GM13977 (cell line): ENCODE measurements at regions not wholly inside any gene's neighbourhood (a gene's known extent, or its start where the extent isn't known, plus 50 kb on each side); places are given as distances from the start of the nearest gene placed in this dataset.
"Not testable (repeated sequence)": the region's sequence is repeated elsewhere in the genome, so short reads cannot be mapped to it uniquely, and the experiment has no call there.

Experiments used
- DNase-seq: peaks from one replicate; pipeline ENCODE4 v3.0.0; 2012; ENCODE audit warnings: low spot score
- CTCF ChIP-seq: IDR thresholded peaks from 2 replicates; pipeline ENCODE4 v1.5.1; 2012; ENCODE audit warnings: mild to moderate bottlenecking, control low read depth; ENCODE audit not compliant: insufficient read depth; ENCODE audit errors: extremely low read depth, missing control alignments
- in situ Hi-C: fragments of 300-500 bp; cut with MboI; formaldehyde crosslinking; loops from one replicate; pipeline ENCODE4 v1.12.0; 2022; ENCODE audit warnings: low sequenced_read_pairs, low pct_unique_long_range_greater_than_20kb, mixed read lengths, inconsistent platforms; ENCODE audit not compliant: unreplicated experiment

GRCh38 chr2:163043201-163043600 lies 204.6 kb upstream of the KCNH7 start:
- TF ChIP-seq CTCF = no peak
- DNase-seq = no peak
- in situ Hi-C loops = no loop called here

DNA sequence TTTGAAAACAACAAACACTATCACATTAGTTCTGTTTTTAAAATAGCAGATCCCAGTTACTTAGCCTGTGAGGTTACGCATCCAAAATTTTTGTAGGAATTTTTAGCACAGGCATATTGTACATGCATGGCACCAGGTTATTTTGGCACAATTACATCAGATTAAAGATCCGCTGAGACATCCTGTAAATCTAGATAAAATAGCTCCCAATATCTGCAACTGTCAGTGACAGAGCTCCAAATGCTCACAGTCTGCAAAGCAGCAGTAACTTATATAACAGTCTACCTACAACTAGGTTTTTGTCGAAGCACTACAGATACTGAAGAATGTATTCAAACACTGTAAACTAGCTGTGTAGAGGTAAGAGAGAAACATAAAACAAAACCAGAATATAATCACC lies 200.7 kb upstream of the KCNH7 start:
- in situ Hi-C loops = no loop called here
- no peak for DNase-seq
- no peak for TF ChIP-seq CTCF

GRCh38 chr2:163028807-163029206 lies 190.2 kb upstream of the KCNH7 start:
- TF ChIP-seq CTCF = no peak
- DNase-seq = peak; percentile 6
- in situ Hi-C loops = no loop called here

DNA sequence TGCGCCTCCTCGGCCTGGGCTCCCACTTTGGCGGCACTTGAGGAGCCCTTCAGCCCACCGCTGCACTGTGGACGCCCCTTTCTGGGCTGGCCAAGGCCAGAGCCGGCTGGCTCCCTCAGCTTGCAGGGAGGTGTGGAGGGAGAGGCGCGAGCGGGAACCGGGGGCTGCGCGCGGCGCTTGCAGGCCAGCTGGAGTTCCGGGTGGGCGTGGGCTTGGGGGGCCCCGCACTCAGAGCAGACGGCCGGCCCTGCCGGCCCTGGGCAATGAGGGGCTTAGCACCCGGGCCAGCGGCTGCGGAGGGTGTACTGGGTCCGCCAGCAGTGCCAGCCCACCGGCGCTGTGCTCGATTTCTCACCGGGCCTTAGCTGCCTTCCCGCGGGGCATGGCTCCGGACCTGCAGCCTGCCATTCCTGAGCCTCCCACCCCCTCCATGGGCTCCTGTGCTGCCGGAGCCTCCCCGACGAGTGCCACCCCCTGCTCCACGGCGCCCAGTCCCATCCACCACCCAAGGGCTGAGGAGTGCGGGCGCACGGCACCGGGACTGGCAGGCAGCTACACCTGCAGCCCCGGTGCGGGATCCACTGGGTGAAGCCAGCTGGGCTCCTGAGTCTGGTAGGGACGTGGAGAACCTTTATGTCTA lies 187.7 kb upstream of the KCNH7 start:
- DNase-seq, in situ Hi-C loops: not testable (repeated sequence)

DNA sequence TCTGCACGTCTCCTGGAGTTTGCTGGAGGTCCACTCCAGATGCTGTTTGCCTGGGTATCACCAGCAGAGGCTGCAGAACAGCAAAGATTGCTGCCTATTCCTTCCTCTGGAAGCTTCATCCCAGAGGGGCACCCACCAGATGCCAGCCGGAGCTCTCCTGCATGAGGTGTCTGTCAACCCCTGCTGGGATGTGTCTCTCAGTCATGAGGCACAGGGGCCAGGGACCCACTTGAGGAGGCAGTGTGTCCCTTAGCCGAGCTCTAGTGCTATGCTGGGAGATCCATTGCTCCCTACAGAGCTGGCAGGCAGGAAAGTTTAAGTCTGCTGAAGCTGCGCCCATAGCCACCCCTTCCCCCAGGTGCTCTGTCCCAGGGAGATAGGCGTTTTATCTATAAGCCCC lies 178.3 kb upstream of the KCNH7 start:
- DNase-seq, in situ Hi-C loops: not testable (repeated sequence)

- in situ Hi-C loops = no loop called here
- no peak for TF ChIP-seq CTCF
- DNase-seq = no peak
Measured at GRCh38 chr2:163011000-163011399, 172.4 kb upstream of the KCNH7 start.

GRCh38 chr2:163008642-163009041 lies 170.1 kb upstream of the KCNH7 start:
- in situ Hi-C loops = no loop called here
- DNase-seq = no peak
- no peak for TF ChIP-seq CTCF

GRCh38 chr2:162994718-162995117 lies 156.2 kb upstream of the KCNH7 start:
- in situ Hi-C loops = no loop called here
- no peak for DNase-seq
- TF ChIP-seq CTCF = no peak
